ENCODE measurements at regions not wholly inside any gene's neighbourhood (a gene's known extent, or its start where the extent isn't known, plus 50 kb on each side); places are given as distances from the start of the nearest gene placed in this dataset.

GRCh38 chr10:118963933-118964332 lies 65.6 kb upstream of the NANOS1 start:
- TF ChIP-seq POLR2A (IDR thresholded peaks at IDR 0.05): no peak
- TF ChIP-seq CTCF (IDR thresholded peaks at IDR 0.05): no peak

All from thyroid gland (tissue), 4 donors.